Sigmoid colon (tissue), 6 donors: ENCODE measurements at regions not wholly inside any gene's neighbourhood (a gene's known extent, or its start where the extent isn't known, plus 50 kb on each side); places are given as distances from the start of the nearest gene placed in this dataset.
"Not testable (repeated sequence)": the region's sequence is repeated elsewhere in the genome, so short reads cannot be mapped to it uniquely, and the experiment has no call there.

Experiments
- DNase-seq: peaks from one replicate; pipeline ENCODE4 v3.0.0-alpha.2; 2019
- H3K27ac ChIP-seq, 4 donors: fragments of 200-600 bp; sonication (generic); one replicate each; pipeline ENCODE4 v1.5.1; 2016 to 2019; ENCODE audit warnings: mild to moderate bottlenecking in 1 of 4
- H3K27me3 ChIP-seq, 3 donors: fragments of 200-600 bp; sonication (generic); one replicate each; pipeline ENCODE4 v1.5.1; 2019; ENCODE audit warnings: mild to moderate bottlenecking in 1 of 3
- H3K36me3 ChIP-seq, 4 donors: fragments of 200-600 bp; sonication (generic); one replicate each; pipeline ENCODE4 v1.5.1; 2016 to 2019
- H3K4me1 ChIP-seq, 4 donors: fragments of 200-600 bp; sonication (generic); one replicate each; pipeline ENCODE4 v1.5.1; 2017 to 2019
- H3K4me3 ChIP-seq, 4 donors: fragments of 200-600 bp; sonication (generic); one replicate each; pipeline ENCODE4 v1.5.1; 2017 to 2019; ENCODE audit warnings: mild to moderate bottlenecking in 2 of 4, moderate library complexity in 1 of 4
- H3K9me3 ChIP-seq, 4 donors: fragments of 200-600 bp in 3 of 4; sonication (generic) in 3 of 4; one replicate each; pipeline versions ENCODE4 v1.5.1 to v1.6.1; 2013 to 2019
- WGBS, 2 donors: extraction: QIAGEN DNeasy Blood & Tissue Kit; methylation state at CpG; one replicate each; pipeline ENCODE4 v1.1.7; 2013; 5-methylcytosine and 5-hydroxymethylcytosine counted together
- intact Hi-C: fragments of 100-400 bp; cut with DNase I; formaldehyde crosslinking; loops from one replicate; pipeline ENCODE4 v1.15.1; 2023
- donor health status: healthy with polysubstance abuse.
- donor health status: healthy.

DNA sequence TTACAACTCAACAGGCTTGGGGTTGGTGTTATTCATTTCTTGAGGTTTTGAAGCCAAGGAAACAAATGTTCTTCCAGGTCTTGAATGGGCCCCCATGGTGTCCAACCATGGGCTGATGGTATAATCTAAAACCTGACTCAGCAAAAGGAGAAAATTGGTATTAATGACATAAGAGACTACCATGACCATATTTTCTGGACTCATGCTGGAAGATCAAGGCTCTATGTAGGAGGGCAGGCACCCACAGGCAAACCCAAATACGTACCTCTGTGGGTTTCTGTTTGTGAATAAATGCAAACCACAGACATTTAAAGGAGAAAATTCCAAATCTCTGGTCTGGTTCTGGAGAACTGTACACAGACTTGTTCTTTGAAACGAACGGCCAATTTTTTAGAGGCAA, 135.1 kb upstream of the VOPP1 start:
- H3K27me3 ChIP-seq, H3K36me3 ChIP-seq, intact Hi-C loops, H3K4me1 ChIP-seq, H3K27ac ChIP-seq, H3K9me3 ChIP-seq, DNase-seq, H3K4me3 ChIP-seq: not testable (repeated sequence)
- 70 to 75% methylated on average over 1 of the region's 3 CpGs for WGBS, 2 donors

DNA sequence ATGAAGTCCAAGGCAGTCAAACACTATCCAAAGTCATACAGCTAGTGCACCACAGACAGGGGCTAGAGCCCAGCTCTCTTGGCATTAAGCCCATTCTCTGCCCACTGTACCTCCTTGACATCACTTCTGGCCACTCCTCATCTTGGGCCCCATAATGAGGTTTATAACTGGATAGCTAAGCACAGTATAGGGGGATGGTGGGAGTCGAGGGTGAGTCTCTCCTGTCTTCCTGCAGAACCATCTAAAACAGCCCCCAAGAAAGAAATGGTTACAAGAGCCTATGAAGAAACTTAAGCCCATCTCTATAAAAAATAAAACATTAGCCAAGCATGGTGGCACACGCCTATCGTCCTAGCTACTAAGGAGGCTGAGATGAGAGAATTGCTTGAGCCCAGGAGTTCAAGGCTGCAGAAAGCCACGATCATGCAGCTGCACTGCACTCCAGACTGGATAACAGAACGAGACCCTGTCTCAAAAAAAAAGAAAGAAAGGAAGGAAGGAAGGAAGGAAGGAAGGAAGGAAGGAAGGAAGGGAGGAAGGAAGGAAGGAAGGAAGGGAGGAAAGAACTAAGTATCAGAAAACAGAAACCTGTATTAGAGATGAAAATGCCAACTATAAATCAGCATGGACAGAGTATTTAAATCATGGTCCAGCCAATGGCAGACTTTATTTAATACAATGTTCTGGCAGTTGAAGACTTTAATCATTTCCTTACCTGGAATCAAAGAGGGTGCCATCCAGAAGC, 134.3 kb upstream of the VOPP1 start:
- H3K27ac ChIP-seq, H3K9me3 ChIP-seq, H3K27me3 ChIP-seq, DNase-seq, intact Hi-C loops, H3K36me3 ChIP-seq, H3K4me3 ChIP-seq, H3K4me1 ChIP-seq: not testable (repeated sequence)
- WGBS, 2 donors: 67 to 79% methylated on average over 5 of the region's 5 CpGs

DNA sequence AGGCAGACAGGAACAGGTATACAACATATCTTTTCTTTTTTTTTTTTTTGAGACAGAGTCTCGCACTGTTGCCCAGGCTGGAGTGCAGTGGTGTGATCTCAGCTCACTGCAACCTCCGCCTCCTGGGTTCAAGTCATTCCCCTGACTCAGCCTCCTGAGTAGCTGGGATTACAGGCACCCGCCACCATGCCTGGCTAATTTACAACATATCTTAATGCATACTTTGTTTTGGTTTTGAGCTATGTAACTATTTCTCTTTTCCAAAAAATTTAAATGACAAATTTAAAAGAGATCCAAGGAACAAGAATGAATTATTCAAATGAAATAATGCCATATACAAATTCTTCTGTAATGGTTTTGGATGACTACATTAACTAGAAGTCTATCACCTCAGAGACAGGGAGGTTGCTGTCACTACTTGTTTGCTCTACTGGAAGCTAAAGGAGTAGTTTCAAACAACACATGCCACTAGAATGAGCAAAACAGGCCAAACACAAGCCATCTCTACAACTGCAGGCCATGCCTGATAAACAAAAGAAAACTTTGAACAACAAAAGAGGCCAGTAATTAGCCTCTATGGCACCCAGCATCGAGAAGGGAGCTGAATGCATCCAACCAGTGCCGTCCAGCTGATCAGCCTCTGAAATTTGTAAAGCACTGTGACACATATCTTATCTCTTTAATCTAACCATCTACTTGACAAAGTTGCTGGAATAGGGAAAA, 133.6 kb upstream of the VOPP1 start:
- H3K36me3 ChIP-seq, H3K27me3 ChIP-seq, H3K4me1 ChIP-seq, H3K9me3 ChIP-seq, H3K4me3 ChIP-seq, DNase-seq, H3K27ac ChIP-seq, intact Hi-C loops: not testable (repeated sequence)
- WGBS, 2 donors: 85 to 87% methylated on average over 5 of the region's 5 CpGs

DNA sequence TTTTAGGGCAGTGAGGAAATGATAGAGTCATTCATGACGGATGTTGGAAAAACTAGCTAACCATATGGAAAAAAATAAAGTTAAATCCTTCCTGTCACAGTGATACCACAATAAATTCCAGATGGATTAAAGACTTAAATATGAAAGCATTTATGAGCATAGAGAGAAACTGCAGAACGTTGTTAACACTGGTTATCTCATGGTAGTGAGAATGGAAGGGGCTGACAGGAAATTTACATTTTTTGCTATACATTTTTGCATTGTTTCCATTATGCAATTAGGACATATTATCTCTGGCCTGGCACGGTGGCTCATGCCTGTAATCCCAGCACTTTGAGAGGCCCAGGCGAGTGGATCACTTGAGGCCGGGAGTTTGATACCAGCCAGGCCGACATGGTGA, 130.5 kb upstream of the VOPP1 start:
- intact Hi-C loops, H3K4me1 ChIP-seq, H3K36me3 ChIP-seq, H3K27me3 ChIP-seq, H3K27ac ChIP-seq, H3K9me3 ChIP-seq, H3K4me3 ChIP-seq, DNase-seq: not testable (repeated sequence)
- WGBS, 2 donors: 78 to 86% methylated on average over 6 of the region's 6 CpGs

DNA sequence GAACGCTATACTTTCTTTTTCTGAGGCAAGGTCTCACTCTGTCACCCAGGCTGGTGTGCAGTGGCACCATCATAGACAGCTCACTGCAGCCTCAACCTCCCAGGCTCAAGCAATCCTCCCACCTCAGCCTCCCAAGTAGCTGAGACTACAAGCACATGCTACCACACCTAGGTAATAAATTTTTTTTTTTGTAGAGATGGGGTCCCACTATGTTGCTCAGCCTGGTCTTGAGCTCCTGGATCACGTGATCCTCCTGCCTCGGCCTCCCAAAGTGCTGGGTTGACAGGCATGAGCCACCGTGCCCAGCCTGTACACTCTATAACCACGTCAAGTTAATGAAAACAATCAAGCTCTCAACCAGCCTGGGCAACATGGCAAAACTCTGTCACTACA, 127.1 kb upstream of the VOPP1 start:
- DNase-seq, H3K27ac ChIP-seq, H3K9me3 ChIP-seq, intact Hi-C loops, H3K4me1 ChIP-seq, H3K36me3 ChIP-seq, H3K27me3 ChIP-seq, H3K4me3 ChIP-seq: not testable (repeated sequence)
- 72 to 81% methylated on average over 5 of the region's 5 CpGs for WGBS, 2 donors

DNA sequence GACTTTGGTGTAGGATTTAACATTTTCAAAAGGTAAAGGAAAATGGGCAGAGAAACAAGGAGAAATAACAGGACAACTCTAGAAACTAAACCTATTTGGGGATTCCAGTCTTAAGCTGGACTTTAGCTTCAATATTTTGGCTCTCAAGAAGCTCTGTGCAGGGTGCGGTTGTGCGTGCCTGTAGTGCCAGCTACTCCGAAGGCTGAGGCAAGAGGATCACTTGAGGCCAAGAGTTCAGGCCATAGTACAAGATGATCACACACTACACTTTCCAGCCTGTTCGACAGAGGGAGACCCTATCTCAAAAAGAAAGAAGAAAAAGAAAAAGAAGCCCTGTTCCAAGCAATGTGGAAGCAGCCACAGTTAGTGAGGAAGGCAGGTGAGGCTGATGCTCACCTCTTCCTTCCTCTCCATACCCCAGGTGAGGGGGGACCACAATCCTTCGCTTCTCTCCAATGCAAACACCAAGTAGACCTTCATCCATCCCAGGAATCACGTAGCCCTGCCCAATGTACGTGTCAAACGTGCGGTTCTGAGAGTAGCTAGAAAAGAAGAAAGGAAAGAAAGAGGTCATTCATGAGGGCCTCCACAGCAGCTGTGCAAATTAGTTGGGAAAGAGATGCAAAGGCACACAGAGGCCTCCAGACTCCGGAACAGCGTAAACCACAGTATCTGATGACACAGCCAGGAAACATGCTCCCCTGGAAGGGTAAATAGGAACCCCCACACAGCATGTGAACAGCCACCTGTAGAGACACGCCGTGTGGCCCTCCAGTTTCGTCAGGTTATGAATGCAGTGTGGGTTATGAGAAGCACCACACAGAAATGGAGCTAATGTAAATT, 126.5 kb upstream of the VOPP1 start:
- intact Hi-C loops, H3K4me3 ChIP-seq, H3K4me1 ChIP-seq, H3K27me3 ChIP-seq, DNase-seq, H3K9me3 ChIP-seq, H3K36me3 ChIP-seq, H3K27ac ChIP-seq: not testable (repeated sequence)
- WGBS, 2 donors: 64 to 88% methylated on average over 14 of the region's 14 CpGs

DNA sequence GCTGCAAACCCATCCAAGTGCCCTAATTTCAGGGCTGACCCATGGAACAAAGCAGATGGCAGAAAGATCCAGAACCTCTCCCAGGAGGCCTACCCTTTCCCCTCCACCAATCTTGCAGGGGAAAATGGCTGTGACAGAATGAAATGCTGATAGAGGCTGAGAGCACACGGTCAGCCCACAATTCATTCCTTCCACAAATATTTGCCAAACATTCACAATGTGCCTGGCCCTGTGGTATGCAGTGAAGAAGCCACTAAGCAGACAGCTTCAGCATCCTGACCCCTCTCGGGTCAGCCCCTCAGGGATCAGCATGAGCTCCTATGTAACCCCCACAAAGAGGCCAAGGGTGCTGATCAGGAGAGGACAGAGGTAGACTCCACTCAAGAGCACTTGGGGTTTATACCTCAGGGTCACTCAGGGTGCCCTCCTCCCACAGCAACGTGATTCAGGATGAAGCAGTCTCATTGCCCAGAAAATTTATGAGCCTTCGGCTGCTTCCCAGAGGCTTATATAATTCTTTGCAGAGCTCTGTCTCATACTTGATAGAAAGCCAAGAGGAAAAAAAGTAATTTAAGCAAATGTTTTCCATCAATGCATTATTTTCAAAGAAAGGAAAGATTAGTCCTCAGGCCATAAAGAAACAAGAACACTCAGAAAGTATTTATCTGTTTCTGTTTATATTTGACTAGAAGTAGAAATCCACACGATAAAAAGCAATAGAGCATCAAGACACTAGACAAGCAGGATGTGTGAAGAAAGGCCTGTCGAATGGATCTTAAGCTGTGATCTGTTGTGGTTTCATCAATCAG, 123.8 kb upstream of the VOPP1 start:
- H3K4me3 ChIP-seq, H3K4me1 ChIP-seq, intact Hi-C loops, DNase-seq, H3K27me3 ChIP-seq, H3K36me3 ChIP-seq, H3K9me3 ChIP-seq: not testable (repeated sequence)
- H3K27ac ChIP-seq: peak overlapping the region in 1 of 4 donors; percentile 45
- 41 to 44% methylated on average over 5 of the region's 6 CpGs for WGBS, 2 donors

DNA sequence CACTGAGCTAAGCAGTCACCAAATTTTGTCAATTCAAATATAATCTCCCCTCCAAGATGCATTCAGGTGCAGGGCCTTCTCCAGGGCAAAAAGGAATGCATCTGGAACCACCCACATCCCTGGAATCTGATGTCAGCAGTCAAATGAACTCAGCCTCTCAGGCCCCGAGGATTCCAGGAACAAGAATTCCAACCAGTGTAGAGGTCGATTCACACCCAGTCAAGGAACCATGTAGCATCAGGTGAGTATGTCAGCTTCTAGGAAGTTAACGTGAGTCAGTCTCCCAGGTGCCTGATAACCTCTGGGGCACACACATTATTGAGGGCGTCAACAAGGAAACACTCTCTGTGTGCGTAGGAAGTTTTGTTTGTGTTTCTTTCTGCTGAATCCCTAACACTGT, 122.2 kb upstream of the VOPP1 start:
- DNase-seq, H3K27ac ChIP-seq, H3K4me3 ChIP-seq, H3K27me3 ChIP-seq, intact Hi-C loops, H3K36me3 ChIP-seq, H3K9me3 ChIP-seq, H3K4me1 ChIP-seq: not testable (repeated sequence)
- 18 to 60% methylated on average over 5 of the region's 5 CpGs for WGBS, 2 donors
